ELR (cell line): ENCODE measurements at regions not wholly inside any gene's neighbourhood (a gene's known extent, or its start where the extent isn't known, plus 50 kb on each side); places are given as distances from the start of the nearest gene placed in this dataset.

Source experiments
- DNase-seq: peaks from one replicate; pipeline ENCODE4 v3.0.0-alpha.2; 2015; ENCODE audit warnings: low read depth

DNA sequence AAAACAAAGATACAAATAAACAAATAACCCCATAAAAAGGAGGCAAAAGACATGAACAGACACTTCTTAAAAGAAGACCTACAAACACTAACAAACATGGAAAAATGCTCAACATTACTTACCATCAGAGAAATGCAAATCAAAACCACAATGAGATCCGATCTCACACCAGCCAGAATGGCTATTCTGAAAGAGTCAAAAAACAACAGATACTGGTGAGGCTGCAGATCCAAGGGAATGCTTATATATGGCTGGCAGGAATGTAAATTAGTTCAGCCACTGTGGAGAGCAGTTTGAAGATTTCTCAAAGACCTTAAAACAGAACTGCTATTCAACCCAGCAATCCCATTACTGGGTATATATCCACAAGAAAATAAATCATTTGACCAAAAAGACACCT, 80.4 kb upstream of the NRP1 start:
- no peak for DNase-seq

DNA sequence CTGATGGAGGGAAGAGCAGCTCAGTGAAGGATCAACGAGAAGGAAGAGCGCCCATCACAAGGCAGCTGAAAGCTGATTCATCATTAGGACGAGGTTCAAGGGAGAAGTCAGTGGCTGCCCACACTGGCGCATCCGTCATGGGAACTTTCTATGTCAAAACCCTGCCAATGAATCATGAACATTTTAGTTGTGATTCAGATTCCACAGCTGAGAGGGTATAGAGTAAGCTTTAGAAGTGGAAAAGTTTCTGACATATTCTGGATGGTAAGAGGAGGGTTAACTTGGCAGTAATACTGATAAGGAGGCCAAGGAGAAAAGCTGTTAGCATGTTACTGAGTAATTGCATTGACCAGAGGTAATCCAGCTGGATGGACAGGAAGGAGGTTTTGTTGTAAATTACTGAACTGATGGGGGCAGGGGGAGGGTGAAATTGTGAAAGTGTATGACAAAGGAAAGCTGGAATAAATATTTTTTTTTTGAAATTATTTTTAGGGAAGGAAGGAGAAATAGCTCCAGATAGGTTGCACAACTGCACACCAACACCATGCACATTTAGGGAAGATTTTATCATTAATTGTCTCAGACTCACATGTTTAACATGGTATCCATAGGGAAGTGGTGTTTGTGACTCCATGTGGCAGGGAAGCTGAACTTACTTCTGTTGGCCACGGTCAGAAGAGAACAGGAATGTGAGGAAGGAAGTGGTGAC, 78.3 kb upstream of the NRP1 start:
- peak; percentile 97 for DNase-seq

DNA sequence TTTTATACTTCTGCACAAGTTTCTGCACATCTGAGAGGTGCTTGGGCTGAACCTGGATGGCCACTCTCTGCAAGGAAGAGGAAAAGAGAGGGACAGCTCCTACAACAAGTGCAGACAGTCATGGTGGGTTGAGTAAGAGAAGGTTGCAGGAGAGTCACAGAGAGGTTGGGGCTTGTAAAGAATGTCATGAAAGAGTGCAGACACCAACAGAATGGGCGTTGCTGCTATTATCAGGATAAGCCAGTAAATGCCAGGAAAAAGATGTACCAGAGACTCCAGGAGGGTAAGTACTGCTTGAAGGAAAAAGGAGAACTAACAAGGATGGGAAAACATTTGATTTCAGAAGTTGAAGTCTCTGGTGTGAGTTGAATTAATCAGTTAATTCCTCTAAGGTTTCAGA, 77.8 kb upstream of the NRP1 start:
- no peak for DNase-seq

DNA sequence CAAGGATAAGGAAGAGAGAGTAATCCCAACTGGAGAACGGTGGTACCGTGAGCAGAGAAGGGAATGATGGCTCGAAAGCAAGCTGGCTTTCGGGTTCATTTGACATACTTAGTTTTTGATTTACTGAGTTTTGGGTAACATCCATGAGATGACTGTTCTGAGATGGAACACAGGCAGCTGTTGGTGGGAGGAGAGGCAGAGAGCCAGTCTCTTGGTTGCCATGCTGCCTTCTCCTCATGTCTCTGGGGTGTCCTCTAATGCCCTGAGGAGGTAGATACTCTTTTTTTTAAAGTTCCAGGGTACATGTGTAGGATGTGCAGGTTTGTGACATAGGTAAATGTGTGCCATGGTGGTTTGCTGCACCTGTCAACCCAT, 76.4 kb upstream of the NRP1 start:
- no peak for DNase-seq

DNA sequence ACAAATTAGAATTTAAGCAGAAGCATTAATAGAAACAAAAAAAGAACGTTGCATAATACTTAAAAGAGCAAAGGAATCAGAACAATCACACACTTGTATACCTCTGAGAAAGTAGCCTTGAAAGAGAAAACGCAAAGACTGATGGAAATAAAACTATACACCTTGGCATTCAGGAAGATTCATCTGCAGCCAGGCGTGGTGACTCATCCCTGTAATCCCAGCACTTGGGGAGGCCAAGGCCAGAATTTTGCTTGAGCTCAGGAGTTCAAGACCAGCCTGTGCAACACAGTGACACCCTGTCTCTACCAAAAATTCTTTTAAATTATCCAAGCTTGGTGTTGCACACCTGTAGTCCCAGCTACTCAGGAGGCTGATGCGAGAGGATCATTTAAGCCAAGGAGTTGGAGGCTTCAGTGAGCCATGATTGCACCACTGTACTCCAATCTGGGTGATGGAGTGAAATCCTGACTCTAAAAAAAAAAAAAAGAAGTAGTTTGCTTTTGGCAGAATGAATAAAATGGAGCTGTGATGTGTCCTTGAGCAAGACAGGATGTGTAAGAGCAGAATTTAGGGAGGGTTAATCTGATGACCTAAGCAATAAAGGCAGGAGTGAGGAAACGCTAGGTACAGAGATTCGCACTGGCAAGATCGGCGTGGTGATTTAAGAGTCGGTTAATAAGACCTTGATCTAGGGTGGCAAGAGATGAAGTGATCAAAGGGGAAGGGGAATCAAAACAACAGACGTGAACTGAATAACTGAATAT, 75.8 kb upstream of the NRP1 start:
- peak; percentile 51 for DNase-seq

DNA sequence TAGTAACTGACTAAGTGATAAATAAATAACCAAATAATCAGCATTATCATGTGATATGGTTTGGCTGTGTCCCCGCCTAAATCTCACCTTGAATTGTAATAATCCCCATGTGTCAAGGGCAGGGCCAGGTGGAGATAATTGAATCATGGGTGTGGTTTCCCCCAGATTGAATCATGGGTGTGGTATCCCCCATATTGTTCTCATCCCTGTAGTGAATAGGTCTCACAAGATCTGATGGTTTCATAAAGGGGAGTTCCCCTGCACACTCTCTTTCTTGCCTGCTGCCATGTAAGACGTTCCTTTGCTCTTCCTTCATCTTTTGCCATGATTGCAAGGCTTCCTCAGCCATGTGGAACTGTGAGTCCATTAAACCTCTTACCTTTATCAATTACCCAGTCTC, 72.1 kb upstream of the NRP1 start:
- no peak for DNase-seq

DNA sequence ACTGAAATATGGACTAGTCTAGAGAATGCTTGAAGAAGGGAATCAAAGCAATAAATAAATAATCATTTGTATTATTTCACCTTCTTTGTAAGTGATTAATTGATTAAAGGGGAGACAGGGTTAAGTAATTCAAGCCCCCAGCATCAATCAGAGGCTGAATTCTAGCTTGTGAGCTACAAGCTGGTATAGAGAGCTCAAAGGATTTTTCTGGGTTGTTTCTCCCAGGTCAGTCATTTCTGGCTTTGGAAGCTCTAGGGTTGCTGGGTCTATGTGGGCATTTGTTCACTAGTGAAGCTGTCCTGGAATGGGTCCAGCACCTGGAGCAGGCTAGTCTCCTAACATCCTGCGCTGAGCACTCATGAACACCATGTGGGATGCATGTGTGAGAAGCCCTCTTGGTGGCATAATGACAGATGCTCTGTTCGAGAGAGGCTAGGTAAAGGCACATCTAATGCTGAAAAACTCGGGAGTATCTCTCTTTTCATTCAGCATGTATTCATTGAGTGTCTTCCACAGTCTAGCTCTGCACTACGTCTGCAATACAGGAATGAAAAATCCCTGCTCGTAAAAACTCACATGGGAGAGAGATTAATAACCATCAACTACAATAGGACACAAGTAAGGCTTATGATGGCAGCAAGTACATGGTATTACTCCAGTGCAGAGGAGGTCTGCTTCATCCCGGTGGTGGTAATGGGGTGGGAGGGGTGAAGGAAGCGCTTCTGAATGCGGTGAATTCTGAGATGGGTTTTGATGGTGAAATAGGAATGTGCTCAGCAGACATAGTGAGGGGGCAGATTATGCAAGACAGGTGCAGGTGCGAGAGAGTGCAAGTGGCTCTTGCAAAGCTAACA, 68.0 kb upstream of the NRP1 start:
- no peak for DNase-seq

DNA sequence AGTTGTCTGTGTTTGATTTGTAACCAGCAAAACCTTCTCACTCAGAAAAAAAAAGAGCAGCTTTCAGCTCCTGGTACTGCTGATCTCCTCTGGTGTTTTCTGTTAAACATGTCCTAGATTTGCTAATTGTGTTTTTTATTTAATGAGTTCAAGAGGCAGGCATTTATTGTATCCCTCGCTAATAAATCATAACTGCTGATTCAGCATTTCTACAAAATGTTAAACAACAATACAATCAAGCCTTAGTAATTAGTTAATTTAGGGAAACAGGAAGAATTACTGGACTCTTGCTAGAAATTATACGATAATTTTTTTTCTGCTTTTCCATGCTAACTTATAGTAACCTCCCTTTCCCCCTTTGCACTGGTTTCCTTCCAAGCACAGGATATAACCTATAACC, 66.8 kb upstream of the NRP1 start:
- no peak for DNase-seq

DNA sequence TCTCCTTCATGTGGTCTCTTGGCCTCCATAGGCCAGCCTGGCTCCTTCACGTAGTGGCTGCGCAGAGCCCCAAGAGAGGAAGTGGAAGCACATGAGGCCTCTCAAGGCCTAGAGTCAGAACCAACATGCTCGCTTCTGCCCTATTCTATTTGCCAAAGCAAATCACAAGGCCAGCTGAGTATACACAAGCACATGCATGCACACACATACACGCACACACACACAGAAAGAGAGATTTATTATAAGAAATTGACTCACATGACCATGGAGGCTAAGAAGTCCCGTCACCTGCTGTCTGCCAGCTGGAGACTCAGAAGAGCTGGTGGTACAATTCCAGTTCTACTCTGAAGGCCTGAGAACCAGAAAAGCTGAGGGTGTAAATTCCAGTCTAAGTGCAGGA, 64.3 kb upstream of the NRP1 start:
- DNase-seq: no peak

DNA sequence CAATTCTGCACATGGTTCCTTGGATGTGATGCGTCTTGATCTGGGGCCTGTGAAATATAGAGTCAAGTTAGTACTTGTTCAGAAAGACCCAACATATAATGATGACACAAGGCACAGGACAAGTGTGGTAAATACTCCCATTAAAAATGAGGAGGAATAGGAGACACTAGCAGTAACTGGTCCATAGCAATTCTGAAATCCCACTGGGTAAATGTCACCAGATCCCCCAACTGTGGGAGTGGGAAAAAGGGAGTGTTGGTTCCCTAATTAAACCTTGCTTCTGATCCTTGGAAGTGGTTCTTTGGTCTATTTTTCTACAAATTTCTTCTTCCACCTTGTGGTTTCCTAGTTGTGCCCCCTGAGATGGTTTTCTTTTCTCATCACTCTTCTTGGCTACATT, 62.5 kb upstream of the NRP1 start:
- no peak for DNase-seq

DNA sequence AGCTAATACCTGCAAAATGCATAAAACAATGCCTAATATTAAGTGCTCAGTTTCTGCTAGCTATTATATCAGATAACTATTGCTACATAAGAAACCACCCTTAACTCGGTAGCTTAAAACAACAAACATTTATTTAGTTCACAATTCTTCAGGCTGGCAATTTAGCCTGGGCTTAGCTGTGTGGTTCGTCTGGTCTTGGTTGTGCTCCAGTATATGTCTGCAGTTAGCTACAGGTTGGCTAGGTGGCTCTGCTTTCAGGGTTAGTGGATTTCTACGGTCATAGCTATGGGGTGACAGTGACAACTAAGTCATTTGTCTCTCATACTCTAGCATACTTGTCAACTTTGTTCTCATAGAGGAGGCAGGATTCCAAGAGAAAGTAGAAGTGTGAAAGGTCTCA, 61.8 kb upstream of the NRP1 start:
- no peak for DNase-seq

DNA sequence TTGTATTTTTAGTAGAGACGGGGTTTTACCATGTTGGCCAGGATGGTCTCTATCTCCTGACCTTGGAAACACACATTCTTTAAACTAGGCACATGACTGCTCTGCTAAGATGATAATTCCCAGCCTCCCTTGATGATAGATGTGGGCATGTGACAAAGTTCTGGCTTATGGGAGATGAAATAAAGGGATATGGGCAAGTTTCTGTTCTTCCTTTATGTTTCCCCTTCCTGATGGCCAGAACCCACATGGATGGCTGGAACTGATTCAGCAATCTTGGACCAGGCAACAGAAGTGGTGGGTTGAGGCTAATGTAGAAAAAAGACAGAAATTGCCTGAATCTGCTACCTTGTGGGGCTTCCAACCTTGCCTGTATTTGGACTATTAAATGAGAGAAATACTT, 60.7 kb upstream of the NRP1 start:
- no peak for DNase-seq

DNA sequence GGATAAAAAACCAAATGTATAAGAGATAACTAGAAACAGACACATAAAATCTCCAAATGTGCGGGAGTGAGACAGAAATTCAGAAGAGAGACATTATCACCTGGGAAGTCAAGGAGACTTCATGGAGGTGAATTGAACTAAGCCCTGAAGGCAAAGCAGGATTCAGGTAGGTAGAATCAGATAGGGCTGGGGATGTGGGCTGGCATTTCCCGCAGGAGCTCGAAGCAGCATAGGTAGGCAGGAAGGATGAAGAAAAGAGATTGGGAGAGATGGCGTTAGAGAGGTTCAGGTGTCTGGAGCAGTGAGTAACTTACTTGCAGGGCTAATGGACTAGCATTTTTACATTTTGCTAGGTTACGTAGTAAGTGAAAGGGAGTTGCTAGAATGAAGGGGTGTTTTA, 58.2 kb upstream of the NRP1 start:
- no peak for DNase-seq

DNA sequence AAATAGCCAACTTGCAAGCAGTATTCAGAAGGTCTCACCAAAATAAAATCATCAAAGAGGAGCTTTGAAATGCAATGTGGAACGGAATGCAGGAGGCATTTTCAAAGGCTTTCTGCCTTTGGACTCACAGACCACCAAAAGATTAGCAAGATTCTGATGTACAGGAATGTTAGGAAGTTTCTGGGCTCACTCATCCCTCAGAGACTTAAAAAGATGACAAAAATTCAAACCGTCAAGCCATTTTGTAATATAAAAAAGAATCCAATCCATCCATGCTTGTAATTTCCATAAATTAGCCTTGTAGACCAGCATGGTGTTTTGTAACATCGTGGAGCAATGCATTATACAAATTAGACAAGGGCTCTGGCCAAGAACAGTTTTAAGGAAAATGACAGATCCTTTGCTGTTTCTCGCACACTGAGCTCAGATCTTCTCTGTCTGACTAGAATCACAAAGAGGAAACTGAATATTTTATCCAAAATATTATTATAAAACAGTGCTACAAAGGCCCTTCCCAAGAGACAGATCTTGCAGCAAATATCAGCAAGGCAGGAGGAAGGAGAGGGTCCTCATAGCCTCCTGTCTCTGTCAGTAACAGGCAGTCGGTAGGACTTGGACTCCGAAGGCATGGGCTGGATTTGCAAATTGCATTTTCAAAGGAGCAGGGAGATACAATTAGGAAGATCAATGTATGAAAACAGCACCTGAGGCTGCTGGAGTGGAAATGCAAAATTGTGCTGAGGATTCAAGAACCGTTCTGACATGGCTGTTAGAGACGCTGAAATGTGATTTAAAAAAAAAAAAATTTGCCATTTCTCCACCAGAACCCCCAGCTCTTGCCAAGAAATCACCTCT, 57.4 kb upstream of the NRP1 start:
- no peak for DNase-seq

DNA sequence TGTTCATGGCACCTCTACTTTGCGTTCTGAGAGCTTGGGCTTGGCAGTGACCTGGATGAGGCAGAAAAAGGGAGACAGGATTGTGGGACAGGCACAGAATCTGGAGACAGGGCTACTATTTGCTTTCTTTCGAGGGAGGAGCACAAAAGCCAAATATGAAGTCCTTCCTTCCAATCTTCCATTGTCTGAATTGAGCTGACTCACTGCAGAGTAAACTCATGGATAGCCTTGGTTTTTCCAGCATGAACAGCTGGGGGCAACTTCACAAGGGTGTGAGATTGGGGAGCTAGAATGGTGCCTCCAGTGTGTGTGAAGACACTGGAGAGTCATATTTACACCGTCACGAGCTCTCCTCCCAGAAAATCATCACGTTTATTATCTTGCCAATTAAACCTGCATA, 55.6 kb upstream of the NRP1 start:
- no peak for DNase-seq

DNA sequence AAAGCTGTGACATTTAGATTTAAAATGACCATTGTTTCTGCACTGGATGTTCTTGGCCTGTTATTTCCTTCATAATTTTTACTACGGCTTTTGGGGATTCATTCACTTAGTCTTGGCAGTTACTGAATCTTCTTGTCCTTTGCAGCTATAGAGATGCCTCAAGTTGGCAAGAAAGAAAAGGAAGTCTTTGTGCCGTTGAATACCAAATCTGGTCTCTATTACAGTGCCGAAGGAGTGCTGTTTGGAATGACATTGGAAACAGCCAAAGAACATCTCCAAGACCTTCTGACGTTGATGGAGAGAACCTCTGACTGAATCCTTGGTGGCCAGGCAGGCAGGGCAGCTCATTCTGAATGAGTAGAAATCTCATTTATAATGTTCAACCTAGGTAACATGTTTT, 54.3 kb upstream of the NRP1 start:
- no peak for DNase-seq

DNA sequence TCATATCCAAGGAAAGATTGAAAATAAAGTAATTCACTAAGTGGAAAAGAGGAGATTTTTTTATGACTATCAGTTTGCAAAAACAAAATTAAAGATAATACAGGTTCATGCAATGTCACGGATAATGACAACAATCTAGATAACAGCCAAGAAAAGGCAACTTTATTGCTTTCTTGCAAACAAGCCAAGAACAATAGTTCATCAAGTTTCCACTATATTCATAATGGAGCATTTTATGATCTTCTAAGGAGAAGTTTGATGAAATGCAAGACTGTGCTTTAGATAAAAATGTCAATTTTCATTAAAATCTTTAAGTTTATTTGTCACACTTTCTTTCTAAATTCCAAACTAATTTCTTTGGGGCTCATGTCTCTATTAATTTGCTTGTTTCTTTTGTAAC, 53.9 kb upstream of the NRP1 start:
- DNase-seq: no peak

DNA sequence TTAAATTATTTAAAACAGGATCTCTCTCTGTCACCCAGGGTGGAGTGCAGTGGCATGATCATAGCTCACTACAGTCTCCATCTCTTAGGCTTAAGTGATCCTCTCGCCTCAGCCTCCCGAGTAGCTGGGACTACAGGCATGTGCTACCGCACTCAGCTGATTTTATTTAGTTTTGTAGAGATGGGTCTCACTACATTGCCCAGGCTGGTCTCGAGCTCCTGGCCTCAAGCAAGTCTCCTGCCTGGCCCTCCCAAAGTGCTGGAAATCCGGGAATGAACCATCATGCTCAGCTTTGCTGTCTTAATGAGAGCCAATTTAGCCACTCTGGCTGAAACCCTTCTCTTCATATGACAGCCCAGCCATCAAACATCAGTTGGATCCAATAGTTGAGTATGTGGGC, 53.3 kb upstream of the NRP1 start:
- DNase-seq: no peak

DNA sequence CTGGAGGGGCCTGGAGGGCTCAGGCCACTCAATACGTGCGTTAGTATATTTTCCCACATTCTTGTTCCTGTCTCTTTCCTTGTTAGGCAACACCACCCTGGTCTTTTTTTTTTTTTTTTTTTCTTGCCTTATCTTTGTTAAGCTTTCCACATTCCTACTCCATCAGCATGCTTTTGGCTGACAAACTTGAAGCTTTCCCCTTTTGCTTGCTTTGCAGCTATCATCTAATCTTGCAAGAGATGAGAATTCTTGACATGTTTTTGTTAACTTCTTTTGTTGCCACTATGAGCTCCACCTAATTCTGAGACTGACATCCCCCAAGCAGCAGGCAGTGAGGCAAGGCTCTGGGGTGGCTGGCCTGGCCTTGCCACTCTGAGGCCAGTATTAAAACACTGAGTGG, 52.5 kb upstream of the NRP1 start:
- no peak for DNase-seq

DNA sequence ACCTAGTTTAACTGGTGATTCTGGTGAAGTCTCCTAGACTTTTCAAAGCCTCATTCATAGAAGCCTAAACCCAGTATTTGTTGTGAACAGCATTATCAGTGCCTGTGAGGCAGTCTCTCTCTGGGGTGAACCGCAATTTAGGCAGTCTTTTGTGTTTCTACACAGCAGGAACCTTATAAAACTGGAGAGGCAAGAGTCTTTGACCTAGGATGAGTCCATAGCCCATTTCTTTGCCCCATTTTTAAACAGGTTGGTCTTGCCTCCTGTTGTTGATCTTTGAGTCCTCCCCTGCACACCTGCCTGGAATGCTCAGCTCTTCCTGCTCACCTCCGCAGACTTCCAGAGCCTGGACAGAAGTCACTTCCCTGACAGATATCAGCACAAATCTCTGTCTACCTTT, 51.2 kb upstream of the NRP1 start:
- DNase-seq: no peak

DNA sequence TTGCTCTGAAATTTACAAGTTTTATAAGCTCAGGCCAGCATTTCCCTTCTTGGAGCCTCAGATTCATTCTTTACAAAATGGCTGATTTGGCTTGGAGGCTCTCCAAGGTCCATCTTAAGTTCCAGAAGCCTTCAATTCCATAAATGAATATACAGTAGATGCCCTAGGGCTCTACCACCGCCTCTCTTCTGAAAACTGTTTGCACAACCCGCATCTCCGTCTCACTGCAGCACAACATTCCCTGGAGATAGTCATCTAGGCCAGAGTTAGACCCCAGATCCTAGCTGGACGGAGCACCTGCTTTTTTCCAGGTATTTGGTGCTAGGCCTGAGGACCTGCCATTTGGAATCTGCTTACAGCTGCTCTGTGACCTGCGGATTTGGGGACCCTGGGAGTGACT, 50.5 kb upstream of the NRP1 start:
- no peak for DNase-seq
